CD4-positive, CD25-positive, alpha-beta regulatory T cell (primary cell): ENCODE measurements at regions not wholly inside any gene's neighbourhood (a gene's known extent, or its start where the extent isn't known, plus 50 kb on each side); places are given as distances from the start of the nearest gene placed in this dataset.

Source experiments
- ATAC-seq, 2 donors: fragments of 150-1000 bp; cut with Tn5 transposase; one replicate each; pipeline ENCODE4 v1.10.0; 2021; ENCODE audit warnings: low read depth in 2 of 2, moderate number of reproducible peaks in 2 of 2, moderate library complexity in 1 of 2
- DNase-seq, 3 donors: peaks; one replicate each; pipeline versions ENCODE4 v3.0.0 to v3.0.0-alpha.2; 2012 to 2022; ENCODE audit warnings: mixed read lengths in 1 of 3
- H3K27ac ChIP-seq: one replicate; pipeline ENCODE4 v1.7.0; 2013; ENCODE audit warnings: mild to moderate bottlenecking, low read length; ENCODE audit not compliant: insufficient read depth, poor library complexity, severe bottlenecking
- H3K27me3 ChIP-seq: one replicate; pipeline ENCODE4 v1.7.0; 2013; ENCODE audit warnings: low read length; ENCODE audit not compliant: control insufficient read depth, insufficient read depth
- H3K36me3 ChIP-seq: one replicate; pipeline ENCODE4 v1.7.0; 2013; ENCODE audit warnings: mild to moderate bottlenecking, low read length, moderate library complexity; ENCODE audit not compliant: control insufficient read depth, insufficient read depth
- H3K4me1 ChIP-seq: 2 replicates; pipeline ENCODE4 v1.7.0; 2013; ENCODE audit warnings: mild to moderate bottlenecking, low read length; ENCODE audit not compliant: insufficient read depth, control insufficient read depth, poor library complexity, severe bottlenecking
- H3K4me3 ChIP-seq: one replicate; pipeline ENCODE4 v1.7.0; 2013; ENCODE audit warnings: low read depth, mild to moderate bottlenecking, low read length, moderate library complexity
- H3K9me3 ChIP-seq, 2 experiments: 1 replicate in 1 of 2; 2 replicates in 1 of 2; pipeline ENCODE4 v1.7.0; 2013; ENCODE audit warnings: low read length in 2 of 2, mild to moderate bottlenecking in 1 of 2, moderate library complexity in 1 of 2; ENCODE audit not compliant: control insufficient read depth in 2 of 2
- H3K27ac Mint-ChIP-seq, 3 donors: one replicate each; pipeline ENCODE4 v1.8.0; 2020 to 2022; ENCODE audit warnings: mild to moderate bottlenecking in 3 of 3, mixed read lengths in 3 of 3, moderate library complexity in 2 of 3
- H3K27me3 Mint-ChIP-seq: one replicate; pipeline ENCODE4 v1.8.0; 2022; ENCODE audit warnings: mild to moderate bottlenecking, mixed read lengths
- H3K36me3 Mint-ChIP-seq: one replicate; pipeline ENCODE4 v1.8.0; 2020; ENCODE audit warnings: mixed read lengths
- H3K4me1 Mint-ChIP-seq, 4 donors: one replicate each; pipeline ENCODE4 v1.8.0; 2020 to 2022; ENCODE audit warnings: mixed read lengths in 4 of 4, mild to moderate bottlenecking in 1 of 4
- H3K4me3 Mint-ChIP-seq, 4 donors: one replicate each; pipeline ENCODE4 v1.8.0; 2020 to 2022; ENCODE audit warnings: mild to moderate bottlenecking in 4 of 4, mixed read lengths in 4 of 4, moderate library complexity in 3 of 4
- H3K9me3 Mint-ChIP-seq, 7 donors: one replicate each; pipeline ENCODE4 v1.8.0; 2020 to 2022; ENCODE audit warnings: mixed read lengths in 7 of 7, mild to moderate bottlenecking in 3 of 7, moderate library complexity in 2 of 7

GRCh38 chr10:45150997-45151396, 150.3 kb downstream of the ZNF22 start:
- H3K9me3 Mint-ChIP-seq: no peaks in the 10 kb centered on the region
- no peak overlapping the region for H3K4me3 ChIP-seq
- no peak overlapping the region for H3K27ac ChIP-seq
- no peaks in the 10 kb centered on the region for H3K36me3 Mint-ChIP-seq
- H3K36me3 ChIP-seq: no peaks in the 10 kb centered on the region
- ATAC-seq: no peak
- H3K27me3 Mint-ChIP-seq: no peaks in the 10 kb centered on the region
- no peaks in the 10 kb centered on the region for H3K4me1 ChIP-seq
- no peaks in the 10 kb centered on the region for H3K9me3 ChIP-seq
- DNase-seq: no peak
- no peak overlapping the region for H3K27ac Mint-ChIP-seq
- no peak overlapping the region for H3K4me3 Mint-ChIP-seq
- no peaks in the 10 kb centered on the region for H3K27me3 ChIP-seq
- H3K4me1 Mint-ChIP-seq: no peaks in the 10 kb centered on the region

GRCh38 chr10:45151467-45152214, 150.9 kb downstream of the ZNF22 start:
- Mint-ChIP-seq H3K4me1 (no peaks in the 10 kb centered on the region), H3K36me3 (no peaks in the 10 kb centered on the region), H3K9me3 (no peaks in the 10 kb centered on the region), H3K4me3 (no peak overlapping the region), H3K27ac (no peak overlapping the region), H3K27me3 (no peaks in the 10 kb centered on the region)
- ATAC-seq: no peak
- H3K36me3 ChIP-seq: no peaks in the 10 kb centered on the region
- no peaks in the 10 kb centered on the region for H3K27me3 ChIP-seq
- no peak for DNase-seq
- H3K27ac ChIP-seq: no peak overlapping the region
- no peak overlapping the region for H3K4me3 ChIP-seq
- H3K4me1 ChIP-seq: no peaks in the 10 kb centered on the region
- no peaks in the 10 kb centered on the region for H3K9me3 ChIP-seq

- Histone ChIP-seq H3K27me3 (no peaks in the 10 kb centered on the region), H3K27ac (no peak overlapping the region), H3K36me3 (no peaks in the 10 kb centered on the region), H3K4me1 (no peaks in the 10 kb centered on the region), H3K4me3 (no peak overlapping the region), H3K9me3 (no peaks in the 10 kb centered on the region)
- DNase-seq (no peak), ATAC-seq (no peak)
- Mint-ChIP-seq H3K4me1 (no peaks in the 10 kb centered on the region), H3K4me3 (no peak overlapping the region), H3K27me3 (no peaks in the 10 kb centered on the region), H3K9me3 (peaks cover 0 to 2% (median 0%) of the 10 kb centered on the region in 7 donors), H3K36me3 (no peaks in the 10 kb centered on the region), H3K27ac (no peak overlapping the region)
These were observed 152.0 kb downstream of the ZNF22 start for GRCh38 chr10:45152726-45153125.

- Mint-ChIP-seq H3K27me3 (no peaks in the 10 kb centered on the region), H3K4me3 (no peak overlapping the region), H3K9me3 (peaks cover 0 to 2% (median 0%) of the 10 kb centered on the region in 7 donors), H3K36me3 (no peaks in the 10 kb centered on the region), H3K27ac (no peak overlapping the region), H3K4me1 (no peaks in the 10 kb centered on the region)
- H3K27me3 ChIP-seq: no peaks in the 10 kb centered on the region
- no peaks in the 10 kb centered on the region for H3K9me3 ChIP-seq
- no peak overlapping the region for H3K4me3 ChIP-seq
- ATAC-seq (no peak), DNase-seq (no peak)
- H3K27ac ChIP-seq: no peak overlapping the region
- no peaks in the 10 kb centered on the region for H3K36me3 ChIP-seq
- H3K4me1 ChIP-seq: no peaks in the 10 kb centered on the region
These were observed 153.8 kb downstream of the ZNF22 start for GRCh38 chr10:45154502-45154901.

- H3K27me3 Mint-ChIP-seq: no peaks in the 10 kb centered on the region
- DNase-seq: no peak
- H3K9me3 ChIP-seq: no peaks in the 10 kb centered on the region
- no peaks in the 10 kb centered on the region for H3K4me1 Mint-ChIP-seq
- H3K36me3 Mint-ChIP-seq: no peaks in the 10 kb centered on the region
- no peaks in the 10 kb centered on the region for H3K4me1 ChIP-seq
- H3K27ac ChIP-seq: no peak overlapping the region
- H3K27ac Mint-ChIP-seq: no peak overlapping the region
- no peaks in the 10 kb centered on the region for H3K27me3 ChIP-seq
- no peak overlapping the region for H3K4me3 ChIP-seq
- ATAC-seq: no peak
- H3K36me3 ChIP-seq: no peaks in the 10 kb centered on the region
- H3K9me3 Mint-ChIP-seq: peaks cover 0 to 2% (median 0%) of the 10 kb centered on the region in 7 donors
- H3K4me3 Mint-ChIP-seq: no peak overlapping the region
These were observed 155.1 kb downstream of the ZNF22 start for GRCh38 chr10:45155784-45156183.

GRCh38 chr10:45160271-45160670, 155.1 kb downstream of the OR13A1 start:
- no peaks in the 10 kb centered on the region for H3K9me3 ChIP-seq
- H3K36me3 Mint-ChIP-seq: no peaks in the 10 kb centered on the region
- no peak overlapping the region for H3K27ac Mint-ChIP-seq
- DNase-seq (no peak), ATAC-seq (no peak)
- peaks cover 4% of the 10 kb centered on the region for H3K27me3 Mint-ChIP-seq
- H3K4me3 ChIP-seq: no peak overlapping the region
- H3K4me3 Mint-ChIP-seq: no peak overlapping the region
- H3K27me3 ChIP-seq: no peaks in the 10 kb centered on the region
- H3K27ac ChIP-seq: no peak overlapping the region
- H3K36me3 ChIP-seq: no peaks in the 10 kb centered on the region
- no peaks in the 10 kb centered on the region for H3K4me1 ChIP-seq
- H3K4me1 Mint-ChIP-seq: no peaks in the 10 kb centered on the region
- H3K9me3 Mint-ChIP-seq: peaks cover 0 to 2% (median 0%) of the 10 kb centered on the region in 7 donors

- H3K27me3 Mint-ChIP-seq: peaks cover 4% of the 10 kb centered on the region
- H3K4me3 Mint-ChIP-seq: no peak overlapping the region
- no peaks in the 10 kb centered on the region for H3K4me1 Mint-ChIP-seq
- peaks cover 0 to 1% (median 0%) of the 10 kb centered on the region in 7 donors for H3K9me3 Mint-ChIP-seq
- no peaks in the 10 kb centered on the region for H3K9me3 ChIP-seq
- no peaks in the 10 kb centered on the region for H3K36me3 ChIP-seq
- H3K36me3 Mint-ChIP-seq: no peaks in the 10 kb centered on the region
- ATAC-seq (no peak), DNase-seq (no peak)
- H3K4me3 ChIP-seq: no peak overlapping the region
- no peaks in the 10 kb centered on the region for H3K27me3 ChIP-seq
- H3K4me1 ChIP-seq: no peaks in the 10 kb centered on the region
- H3K27ac Mint-ChIP-seq: no peak overlapping the region
- no peak overlapping the region for H3K27ac ChIP-seq
These were observed 152.0 kb downstream of the OR13A1 start for GRCh38 chr10:45163315-45163975.
